A549 (cell line): ENCODE measurements at regions not wholly inside any gene's neighbourhood (a gene's known extent, or its start where the extent isn't known, plus 50 kb on each side); places are given as distances from the start of the nearest gene placed in this dataset.

ENCODE experiments used
- ATAC-seq, 2 experiments: fragments of 200-7000 bp in 1 of 2; fragments of >200 bp in 1 of 2; cut with Nextera tagmentation in 1 of 2; cut with Tn5 transposase in 1 of 2; 3 replicates each; pipeline versions ENCODE4 v1.8.0 to v1.9.1; 2018 to 2020; ENCODE audit warnings: mild to moderate bottlenecking in 1 of 2, moderate library complexity in 1 of 2
- CTCF ChIA-PET: fragments of 300-600 bp; sonication (Branson Sonifier 250); formaldehyde crosslinking; extraction: SDS; loops from one replicate; lab custom pipeline; 2021; ENCODE audit warnings: antibody characterized with exemption, inconsistent platforms; lab: Yijun Ruan, JAX
- POLR2A ChIA-PET: fragments of 350-600 bp; formaldehyde crosslinking; extraction: SDS; loops from one replicate; lab custom pipeline; 2021; ENCODE audit warnings: antibody characterized with exemption, inconsistent platforms; lab: Yijun Ruan, JAX
- DNase-seq, 2 experiments: peaks; one replicate each; pipeline versions ENCODE4 v3.0.0 to v3.0.0-alpha.2; 2011 to 2016; ENCODE audit warnings: low read depth in 1 of 2, low spot score in 1 of 2
- FAIRE-seq: peaks from 2 replicates; lab custom pipeline; 2011; peaks lifted over from hg19 to GRCh38; lab: Jason Lieb, UNC
- H3K27ac ChIP-seq, 2 experiments: fragments of >200 bp; sonication (Bioruptor Twin); formaldehyde crosslinking; 3 replicates each; pipeline ENCODE4 v1.5.1; 2016 to 2017
- H3K4me1 ChIP-seq: fragments of >200 bp; sonication (Bioruptor Twin); formaldehyde crosslinking; 3 replicates; pipeline ENCODE4 v1.6.1; 2016
- H3K4me2 ChIP-seq: fragments of >200 bp; sonication (Bioruptor Twin); formaldehyde crosslinking; 3 replicates; pipeline ENCODE4 v1.6.1; 2016
- H3K4me3 ChIP-seq: fragments of >200 bp; sonication (Bioruptor Twin); formaldehyde crosslinking; 3 replicates; pipeline ENCODE4 v1.5.1; 2016
- H3K9me3 ChIP-seq: fragments of >200 bp; sonication (Bioruptor Twin); formaldehyde crosslinking; 3 replicates; pipeline ENCODE4 v1.6.1; 2016
- BHLHE40 ChIP-seq: IDR thresholded peaks from 2 replicates; pipeline ENCODE4 v1.6.1; 2012; ENCODE audit warnings: low read depth, low read length, inconsistent platforms
- CBX2 ChIP-seq: fragments of 200-600 bp; sonication (generic); IDR thresholded peaks from 2 replicates; pipeline ENCODE4 v1.6.1; 2016; ENCODE audit warnings: low read depth, mild to moderate bottlenecking, borderline replicate concordance
- CHD2 ChIP-seq: fragments of 150-350 bp; IDR thresholded peaks from 2 replicates; pipeline ENCODE4 v1.6.1; 2014; ENCODE audit warnings: low read length; ENCODE audit not compliant: partially characterized antibody
- EHMT2 ChIP-seq: fragments of 200-600 bp; sonication (generic); IDR thresholded peaks from 2 replicates; pipeline ENCODE4 v1.6.1; 2016; ENCODE audit warnings: antibody characterized with exemption, low read depth, mild to moderate bottlenecking, moderate library complexity
- EP300 ChIP-seq, 2 experiments: fragments of >200 bp; sonication (Bioruptor Twin); formaldehyde crosslinking; IDR thresholded peaks; 2 replicates in 1 of 2; 3 replicates in 1 of 2; pipeline ENCODE4 v1.6.1; 2016 to 2017
- HMGXB4 ChIP-seq: fragments of 250-450 bp; sonication (Bioruptor Pico); IDR thresholded peaks from 2 replicates; pipeline ENCODE4 v1.5.0; 2021; ENCODE audit warnings: mild to moderate bottlenecking, moderate library complexity, borderline replicate concordance
- JUNB ChIP-seq: fragments of >200 bp; sonication (Bioruptor Twin); formaldehyde crosslinking; IDR thresholded peaks from 2 replicates; pipeline ENCODE4 v1.6.1; 2016
- KDM5A ChIP-seq: fragments of 200-600 bp; sonication (generic); IDR thresholded peaks from 2 replicates; pipeline ENCODE4 v1.6.1; 2016; ENCODE audit warnings: antibody characterized with exemption, mild to moderate bottlenecking
- MAZ ChIP-seq: fragments of 150-350 bp; IDR thresholded peaks from 2 replicates; pipeline ENCODE4 v1.6.1; 2014; ENCODE audit warnings: antibody characterized with exemption, low read depth, low read length, borderline replicate concordance
- NFE2L2 ChIP-seq: fragments of 150-350 bp; conservative IDR thresholded peaks from 2 replicates; pipeline ENCODE4 v1.6.1; 2014; ENCODE audit warnings: low read length
- NPAS2 ChIP-seq: fragments of 250-450 bp; sonication (Bioruptor Pico); IDR thresholded peaks from 2 replicates; pipeline ENCODE4 v1.8.0; 2022; ENCODE audit warnings: mild to moderate bottlenecking, moderate library complexity, borderline replicate concordance
- PHF8 ChIP-seq: fragments of 200-600 bp; sonication (generic); IDR thresholded peaks from 2 replicates; pipeline ENCODE4 v1.6.1; 2016; ENCODE audit warnings: low read depth, mild to moderate bottlenecking, antibody characterized with exemption, moderate library complexity, borderline replicate concordance
- RFX5 ChIP-seq: fragments of 450-650 bp; IDR thresholded peaks from 2 replicates; pipeline ENCODE4 v1.7.1; 2014; ENCODE audit warnings: antibody characterized with exemption, mild to moderate bottlenecking, moderate library complexity
- WGBS: methylation state at CpG from one replicate; pipeline ENCODE4 v1.1.6; 2017; ENCODE audit errors: missing lambda C conversion rate; 5-methylcytosine and 5-hydroxymethylcytosine counted together
- TF ChIP-seq, protein P1 (sequence below): fragments of >200 bp; sonication (Bioruptor Twin); formaldehyde crosslinking; IDR thresholded peaks from 2 replicates; pipeline ENCODE4 v1.6.1; 2016
- TF ChIP-seq, protein P2 (sequence below): fragments of >200 bp; sonication (Bioruptor Twin); formaldehyde crosslinking; IDR thresholded peaks from 3 replicates; pipeline ENCODE4 v1.6.1; 2016
- TF ChIP-seq, protein P3 (sequence below): fragments of 450-650 bp; IDR thresholded peaks from 2 replicates; pipeline ENCODE4 v1.6.1; 2014; ENCODE audit warnings: antibody characterized with exemption
- TF ChIP-seq, protein P4 (sequence below): fragments of >200 bp; sonication (Bioruptor Twin); formaldehyde crosslinking; IDR thresholded peaks from 3 replicates; pipeline ENCODE4 v1.5.1; 2016

DNA sequence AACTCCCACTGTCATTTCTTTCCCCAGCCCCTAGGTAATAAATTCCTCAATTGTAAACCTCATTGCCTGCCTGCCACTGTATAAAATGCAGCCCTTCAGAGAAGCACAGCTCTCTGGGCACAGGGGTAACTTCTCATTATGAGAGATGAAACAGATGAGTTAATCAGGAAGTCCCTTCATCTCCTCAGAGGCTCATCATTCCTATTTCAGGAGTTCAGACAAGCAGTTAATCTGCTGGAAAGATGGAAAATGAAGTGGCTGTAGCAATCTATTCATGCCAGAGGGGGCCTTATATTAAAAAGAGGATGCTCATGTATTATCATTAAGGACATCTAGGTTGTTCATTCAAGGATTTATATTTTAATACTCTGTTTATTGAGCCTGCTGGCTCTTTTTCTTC lies 519.5 kb upstream of the LMCD1 start:
- no peak overlapping the region for H3K27ac ChIP-seq
- FAIRE-seq (no peak), ATAC-seq (no peak), DNase-seq (no peak)
- H3K9me3 ChIP-seq = no peaks in the 10 kb centered on the region
- no peak overlapping the region for H3K4me3 ChIP-seq
- POLR2A ChIA-PET = no interaction called here
- no peak overlapping the region for H3K4me2 ChIP-seq
- CTCF ChIA-PET = no interaction called here
- 0 out of 3 replicates have a peak, but pooled peaks cover 3% of the 10 kb centered on the region for H3K4me1 ChIP-seq
- TF ChIP-seq, protein P1, sequence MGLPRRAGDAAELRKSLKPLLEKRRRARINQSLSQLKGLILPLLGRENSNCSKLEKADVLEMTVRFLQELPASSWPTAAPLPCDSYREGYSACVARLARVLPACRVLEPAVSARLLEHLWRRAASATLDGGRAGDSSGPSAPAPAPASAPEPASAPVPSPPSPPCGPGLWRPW = no peak
- no peak for TF ChIP-seq JUNB
- TF ChIP-seq, protein P2, sequence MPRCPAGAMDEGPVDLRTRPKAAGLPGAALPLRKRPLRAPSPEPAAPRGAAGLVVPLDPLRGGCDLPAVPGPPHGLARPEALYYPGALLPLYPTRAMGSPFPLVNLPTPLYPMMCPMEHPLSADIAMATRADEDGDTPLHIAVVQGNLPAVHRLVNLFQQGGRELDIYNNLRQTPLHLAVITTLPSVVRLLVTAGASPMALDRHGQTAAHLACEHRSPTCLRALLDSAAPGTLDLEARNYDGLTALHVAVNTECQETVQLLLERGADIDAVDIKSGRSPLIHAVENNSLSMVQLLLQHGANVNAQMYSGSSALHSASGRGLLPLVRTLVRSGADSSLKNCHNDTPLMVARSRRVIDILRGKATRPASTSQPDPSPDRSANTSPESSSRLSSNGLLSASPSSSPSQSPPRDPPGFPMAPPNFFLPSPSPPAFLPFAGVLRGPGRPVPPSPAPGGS = no peak
- no peak for TF ChIP-seq EHMT2
- TF ChIP-seq EP300 (IDR thresholded peaks at IDR 0.05) = no peak
- TF ChIP-seq HMGXB4 (CRISPR knock-in tag) = no peak
- no peak for TF ChIP-seq CBX2
- TF ChIP-seq PHF8 = no peak
- TF ChIP-seq, protein P3, sequence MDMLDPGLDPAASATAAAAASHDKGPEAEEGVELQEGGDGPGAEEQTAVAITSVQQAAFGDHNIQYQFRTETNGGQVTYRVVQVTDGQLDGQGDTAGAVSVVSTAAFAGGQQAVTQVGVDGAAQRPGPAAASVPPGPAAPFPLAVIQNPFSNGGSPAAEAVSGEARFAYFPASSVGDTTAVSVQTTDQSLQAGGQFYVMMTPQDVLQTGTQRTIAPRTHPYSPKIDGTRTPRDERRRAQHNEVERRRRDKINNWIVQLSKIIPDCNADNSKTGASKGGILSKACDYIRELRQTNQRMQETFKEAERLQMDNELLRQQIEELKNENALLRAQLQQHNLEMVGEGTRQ = no peak
- no peak for TF ChIP-seq RFX5
- no peak for TF ChIP-seq MAZ
- no peak for TF ChIP-seq CHD2

- FAIRE-seq (no peak), DNase-seq (no peak), ATAC-seq (no peak)
- H3K4me2 ChIP-seq = no peak overlapping the region
- ChIA-PET CTCF (no interaction called here), POLR2A (no interaction called here)
- H3K9me3 ChIP-seq = no peaks in the 10 kb centered on the region
- TF ChIP-seq PHF8 = no peak
- TF ChIP-seq, protein P4, sequence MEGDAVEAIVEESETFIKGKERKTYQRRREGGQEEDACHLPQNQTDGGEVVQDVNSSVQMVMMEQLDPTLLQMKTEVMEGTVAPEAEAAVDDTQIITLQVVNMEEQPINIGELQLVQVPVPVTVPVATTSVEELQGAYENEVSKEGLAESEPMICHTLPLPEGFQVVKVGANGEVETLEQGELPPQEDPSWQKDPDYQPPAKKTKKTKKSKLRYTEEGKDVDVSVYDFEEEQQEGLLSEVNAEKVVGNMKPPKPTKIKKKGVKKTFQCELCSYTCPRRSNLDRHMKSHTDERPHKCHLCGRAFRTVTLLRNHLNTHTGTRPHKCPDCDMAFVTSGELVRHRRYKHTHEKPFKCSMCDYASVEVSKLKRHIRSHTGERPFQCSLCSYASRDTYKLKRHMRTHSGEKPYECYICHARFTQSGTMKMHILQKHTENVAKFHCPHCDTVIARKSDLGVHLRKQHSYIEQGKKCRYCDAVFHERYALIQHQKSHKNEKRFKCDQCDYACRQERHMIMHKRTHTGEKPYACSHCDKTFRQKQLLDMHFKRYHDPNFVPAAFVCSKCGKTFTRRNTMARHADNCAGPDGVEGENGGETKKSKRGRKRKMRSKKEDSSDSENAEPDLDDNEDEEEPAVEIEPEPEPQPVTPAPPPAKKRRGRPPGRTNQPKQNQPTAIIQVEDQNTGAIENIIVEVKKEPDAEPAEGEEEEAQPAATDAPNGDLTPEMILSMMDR = no peak
- no peak overlapping the region for H3K27ac ChIP-seq
- no peaks in the 10 kb centered on the region for H3K4me1 ChIP-seq
- no peak overlapping the region for H3K4me3 ChIP-seq
- 38% methylated on average over 4 of the region's 4 CpGs for whole genome bisulfite sequencing
These were observed 502.2 kb upstream of the LMCD1 start for GRCh38 chr3:7999384-7999783.

DNA sequence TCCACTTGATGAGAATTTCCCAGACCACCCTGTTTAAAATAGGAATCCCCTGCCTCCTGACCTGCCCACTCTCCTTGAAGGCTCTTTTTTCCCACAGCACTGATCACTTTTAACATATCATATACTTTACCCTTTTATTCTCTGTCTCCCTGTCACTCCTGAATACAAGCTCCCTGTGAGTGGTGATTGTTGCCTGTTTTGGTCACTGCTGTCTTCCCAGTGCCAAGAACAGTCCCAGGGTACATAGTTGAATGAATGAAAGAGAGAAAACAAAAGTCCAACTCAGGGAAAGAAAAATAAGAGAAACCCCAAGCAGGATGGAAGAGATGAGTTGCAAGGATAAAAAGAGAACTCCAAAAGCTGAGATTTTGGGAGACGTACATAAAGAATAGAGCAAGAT lies 500.3 kb upstream of the LMCD1 start:
- POLR2A ChIA-PET = no interaction called here
- DNase-seq = no peak
- FAIRE-seq = no peak
- CTCF ChIA-PET = no interaction called here
- Histone ChIP-seq H3K4me3 (no peak overlapping the region), H3K4me1 (no peaks in the 10 kb centered on the region)
- TF ChIP-seq MAZ = no peak
- TF ChIP-seq NPAS2 (CRISPR knock-in tag) = no peak
- TF ChIP-seq KDM5A = no peak
- TF ChIP-seq BHLHE40 = no peak
- TF ChIP-seq NFE2L2 = no peak
- TF ChIP-seq, all 56 proteins: peak for 0
- 50% methylated on average over 1 of the region's 1 CpG for WGBS
- no peak for ATAC-seq
- H3K4me2 ChIP-seq = no peak overlapping the region
- no peaks in the 10 kb centered on the region for H3K9me3 ChIP-seq
- H3K27ac ChIP-seq = no peak overlapping the region
